ENCODE measurements at regions not wholly inside any gene's neighbourhood (a gene's known extent, or its start where the extent isn't known, plus 50 kb on each side); places are given as distances from the start of the nearest gene placed in this dataset.

DNA sequence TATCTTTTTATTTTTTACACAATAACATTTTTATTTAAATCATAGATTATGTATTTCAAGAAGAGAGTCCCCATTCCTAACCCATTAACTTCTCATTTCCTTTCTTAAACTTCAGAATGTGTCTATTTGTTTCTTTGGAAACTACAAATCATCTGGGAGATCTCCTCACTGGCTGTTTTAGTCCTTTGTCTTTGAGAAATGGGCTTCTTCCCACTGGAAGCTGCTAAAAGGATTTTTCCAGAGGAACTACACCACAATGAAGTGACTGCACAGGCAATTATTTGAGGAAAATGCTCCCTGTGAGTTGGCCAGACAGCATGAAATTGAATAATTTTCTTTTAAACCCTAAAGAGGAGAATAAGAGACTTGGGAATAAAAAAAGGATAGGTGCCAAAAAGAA, 119.1 kb downstream of the TENT5A start:
- DNase-seq (ENCODE audit: low spot score): no peak
- no peak overlapping the region for H3K27ac ChIP-seq
- H3K36me3 ChIP-seq: no peaks in the 10 kb centered on the region
- no peaks in the 10 kb centered on the region for H3K4me1 ChIP-seq (replicated peaks)
- no peaks in the 10 kb centered on the region for H3K9me3 ChIP-seq
- intact Hi-C loops (cut with DNase I): no loop called here
- H3K27me3 ChIP-seq (replicated peaks; ENCODE audit: insufficient read depth): no peaks in the 10 kb centered on the region
- TF ChIP-seq, protein P1, sequence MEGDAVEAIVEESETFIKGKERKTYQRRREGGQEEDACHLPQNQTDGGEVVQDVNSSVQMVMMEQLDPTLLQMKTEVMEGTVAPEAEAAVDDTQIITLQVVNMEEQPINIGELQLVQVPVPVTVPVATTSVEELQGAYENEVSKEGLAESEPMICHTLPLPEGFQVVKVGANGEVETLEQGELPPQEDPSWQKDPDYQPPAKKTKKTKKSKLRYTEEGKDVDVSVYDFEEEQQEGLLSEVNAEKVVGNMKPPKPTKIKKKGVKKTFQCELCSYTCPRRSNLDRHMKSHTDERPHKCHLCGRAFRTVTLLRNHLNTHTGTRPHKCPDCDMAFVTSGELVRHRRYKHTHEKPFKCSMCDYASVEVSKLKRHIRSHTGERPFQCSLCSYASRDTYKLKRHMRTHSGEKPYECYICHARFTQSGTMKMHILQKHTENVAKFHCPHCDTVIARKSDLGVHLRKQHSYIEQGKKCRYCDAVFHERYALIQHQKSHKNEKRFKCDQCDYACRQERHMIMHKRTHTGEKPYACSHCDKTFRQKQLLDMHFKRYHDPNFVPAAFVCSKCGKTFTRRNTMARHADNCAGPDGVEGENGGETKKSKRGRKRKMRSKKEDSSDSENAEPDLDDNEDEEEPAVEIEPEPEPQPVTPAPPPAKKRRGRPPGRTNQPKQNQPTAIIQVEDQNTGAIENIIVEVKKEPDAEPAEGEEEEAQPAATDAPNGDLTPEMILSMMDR (IDR thresholded peaks at IDR 0.05): no peak
- no peak for TF ChIP-seq POLR2A (IDR thresholded peaks at IDR 0.05)
- TF ChIP-seq POLR2AphosphoS5 (IDR thresholded peaks at IDR 0.05): no peak
- H3K4me3 ChIP-seq: no peak overlapping the region

DNA sequence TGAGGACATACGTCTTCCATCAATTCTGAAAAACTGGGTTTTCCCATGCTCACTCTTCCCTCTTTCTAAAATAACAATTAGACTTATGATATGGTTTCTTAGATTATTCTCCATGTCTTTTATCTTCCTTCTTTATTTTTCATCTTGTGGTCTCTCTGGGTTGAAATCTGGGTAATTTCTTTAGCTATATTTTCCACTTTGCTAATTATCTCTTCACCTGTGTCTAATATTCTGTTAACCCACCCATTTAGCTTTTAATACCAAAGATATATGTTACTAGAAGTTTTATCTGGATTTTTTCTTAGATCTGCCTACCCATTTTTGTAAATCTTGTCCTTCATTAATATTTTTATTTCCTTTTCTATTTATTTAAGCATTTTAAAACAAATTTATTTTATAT, 121.8 kb downstream of the TENT5A start:
- WGBS: 93% methylated on average over 1 of the region's 1 CpG
- no peak overlapping the region for H3K4me3 ChIP-seq
- no peaks in the 10 kb centered on the region for H3K27me3 ChIP-seq (replicated peaks; ENCODE audit: insufficient read depth)
- H3K9me3 ChIP-seq: no peaks in the 10 kb centered on the region
- TF ChIP-seq POLR2AphosphoS5 (IDR thresholded peaks at IDR 0.05) (no peak), POLR2A (IDR thresholded peaks at IDR 0.05) (no peak)
- TF ChIP-seq, protein P1 (IDR thresholded peaks at IDR 0.05): no peak
- no peak for DNase-seq (ENCODE audit: low spot score)
- no peaks in the 10 kb centered on the region for H3K4me1 ChIP-seq (replicated peaks)
- no peak overlapping the region for H3K27ac ChIP-seq
- intact Hi-C loops (cut with DNase I): no loop called here
- no peaks in the 10 kb centered on the region for H3K36me3 ChIP-seq

DNA sequence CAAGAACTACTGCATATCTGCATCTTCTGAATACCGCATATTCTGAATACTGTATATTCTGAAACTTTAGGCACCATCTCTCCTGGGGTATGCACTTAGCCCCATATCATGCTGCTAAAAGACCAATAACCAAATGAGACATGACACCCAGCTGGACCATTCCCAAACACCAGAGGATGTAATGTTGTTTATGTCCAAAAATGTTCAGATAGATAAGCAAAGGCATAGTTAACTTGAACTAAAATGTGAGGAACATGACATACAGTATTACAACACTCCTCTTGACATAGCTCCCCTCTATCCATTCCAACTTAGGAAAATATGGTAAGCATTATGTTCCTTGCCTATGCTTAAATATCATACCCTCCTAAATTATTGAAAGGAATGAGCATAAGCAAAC, 127.3 kb downstream of the TENT5A start:
- no peaks in the 10 kb centered on the region for H3K36me3 ChIP-seq
- 93% methylated on average over 1 of the region's 1 CpG for WGBS
- no peak for DNase-seq (ENCODE audit: low spot score)
- H3K4me1 ChIP-seq (replicated peaks): no peaks in the 10 kb centered on the region
- intact Hi-C loops (cut with DNase I): no loop called here
- no peaks in the 10 kb centered on the region for H3K9me3 ChIP-seq
- no peak overlapping the region for H3K4me3 ChIP-seq
- H3K27me3 ChIP-seq (replicated peaks; ENCODE audit: insufficient read depth): no peaks in the 10 kb centered on the region
- TF ChIP-seq, protein P1 (IDR thresholded peaks at IDR 0.05): no peak
- no peak for TF ChIP-seq POLR2AphosphoS5 (IDR thresholded peaks at IDR 0.05)
- no peak for TF ChIP-seq POLR2A (IDR thresholded peaks at IDR 0.05)
- H3K27ac ChIP-seq: no peak overlapping the region

GRCh38 chr6:81624453-81624852, 128.0 kb downstream of the TENT5A start:
- Histone ChIP-seq H3K4me3 (no peak overlapping the region), H3K27ac (no peak overlapping the region), H3K27me3 (replicated peaks; ENCODE audit: insufficient read depth) (no peaks in the 10 kb centered on the region), H3K4me1 (replicated peaks) (no peaks in the 10 kb centered on the region), H3K36me3 (no peaks in the 10 kb centered on the region), H3K9me3 (no peaks in the 10 kb centered on the region)
- TF ChIP-seq POLR2AphosphoS5 (IDR thresholded peaks at IDR 0.05): no peak
- no peak for TF ChIP-seq POLR2A (IDR thresholded peaks at IDR 0.05)
- TF ChIP-seq, protein P1 (IDR thresholded peaks at IDR 0.05): no peak
- intact Hi-C loops (cut with DNase I): no loop called here
- no peak for DNase-seq (ENCODE audit: low spot score)
- WGBS: 97% methylated on average over 1 of the region's 1 CpG

GRCh38 chr6:81623106-81623759, 129.2 kb downstream of the TENT5A start:
- TF ChIP-seq, protein P1 (IDR thresholded peaks at IDR 0.05): no peak
- TF ChIP-seq POLR2AphosphoS5 (IDR thresholded peaks at IDR 0.05): no peak
- Histone ChIP-seq H3K4me1 (replicated peaks) (no peaks in the 10 kb centered on the region), H3K27me3 (replicated peaks; ENCODE audit: insufficient read depth) (no peaks in the 10 kb centered on the region), H3K4me3 (no peak overlapping the region), H3K9me3 (no peaks in the 10 kb centered on the region), H3K36me3 (no peaks in the 10 kb centered on the region), H3K27ac (no peak overlapping the region)
- DNase-seq (ENCODE audit: low spot score): no peak
- intact Hi-C loops (cut with DNase I): no loop called here

Measured in prostate gland (tissue), 2 donors.